Astrocyte (in vitro differentiated cells and primary cell): ENCODE measurements at regions not wholly inside any gene's neighbourhood (a gene's known extent, or its start where the extent isn't known, plus 50 kb on each side); places are given as distances from the start of the nearest gene placed in this dataset.

Source experiments
- DNase-seq: peaks from one replicate; pipeline ENCODE4 v3.0.0-alpha.2; 2010; ENCODE audit warnings: low read depth
- FAIRE-seq: peaks from 2 replicates; lab custom pipeline; 2011; peaks lifted over from hg19 to GRCh38; lab: Jason Lieb, UNC
- H2AFZ ChIP-seq: 2 replicates; pipeline ENCODE4 v1.6.0; 2012; ENCODE audit warnings: low read depth, low read length, inconsistent platforms
- H3K27ac ChIP-seq: 2 replicates; pipeline ENCODE4 v1.5.1; 2011; ENCODE audit warnings: low read depth, low read length, inconsistent platforms
- H3K27me3 ChIP-seq: 2 replicates; pipeline ENCODE4 v1.6.0; 2011; ENCODE audit warnings: low read length, inconsistent platforms; ENCODE audit not compliant: insufficient read depth
- H3K36me3 ChIP-seq: 2 replicates; pipeline ENCODE4 v1.5.1; 2011; ENCODE audit warnings: low read length, inconsistent platforms; ENCODE audit not compliant: insufficient read depth
- H3K4me1 ChIP-seq: 2 replicates; pipeline ENCODE4 v1.5.1; 2011; ENCODE audit warnings: low read length, inconsistent platforms; ENCODE audit not compliant: insufficient read depth
- H3K4me2 ChIP-seq: 2 replicates; pipeline ENCODE4 v1.6.0; 2012; ENCODE audit warnings: low read length, inconsistent platforms
- H3K4me3 ChIP-seq: 2 replicates; pipeline ENCODE4 v1.5.1; 2011; ENCODE audit warnings: low read depth, mild to moderate bottlenecking, low read length, inconsistent platforms; ENCODE audit not compliant: insufficient read depth
- H3K79me2 ChIP-seq: 2 replicates; pipeline ENCODE4 v1.6.0; 2012; ENCODE audit warnings: mild to moderate bottlenecking, low read length, inconsistent platforms; ENCODE audit not compliant: insufficient read depth
- H3K9ac ChIP-seq: 2 replicates; pipeline ENCODE4 v1.6.0; 2012; ENCODE audit warnings: mild to moderate bottlenecking, low read length, inconsistent platforms
- H3K9me3 ChIP-seq: 2 replicates; pipeline ENCODE4 v1.5.1; 2012; ENCODE audit warnings: low read depth, mild to moderate bottlenecking, low read length, inconsistent platforms; ENCODE audit not compliant: insufficient read depth
- H4K20me1 ChIP-seq: 2 replicates; pipeline ENCODE4 v1.6.0; 2012; ENCODE audit warnings: low read length, inconsistent platforms; ENCODE audit not compliant: insufficient read depth
- H3K27ac Mint-ChIP-seq: one replicate; pipeline ENCODE4 v1.8.0; 2021; ENCODE audit warnings: mild to moderate bottlenecking, mixed read lengths; ENCODE audit not compliant: unreplicated experiment
- H3K27me3 Mint-ChIP-seq: one replicate; pipeline ENCODE4 v1.8.0; 2021; ENCODE audit warnings: low read depth, mixed read lengths; ENCODE audit not compliant: unreplicated experiment
- H3K36me3 Mint-ChIP-seq: one replicate; pipeline ENCODE4 v1.8.0; 2021; ENCODE audit warnings: low read depth, mixed read lengths; ENCODE audit not compliant: unreplicated experiment
- H3K4me1 Mint-ChIP-seq: one replicate; pipeline ENCODE4 v1.8.0; 2021; ENCODE audit warnings: low read depth, mixed read lengths; ENCODE audit not compliant: unreplicated experiment
- H3K4me3 Mint-ChIP-seq: one replicate; pipeline ENCODE4 v1.8.0; 2021; ENCODE audit warnings: mild to moderate bottlenecking, moderate library complexity, mixed read lengths; ENCODE audit not compliant: unreplicated experiment
- H3K9me3 Mint-ChIP-seq: one replicate; pipeline ENCODE4 v1.8.0; 2021; ENCODE audit warnings: mild to moderate bottlenecking, mixed read lengths; ENCODE audit not compliant: unreplicated experiment
- EZH2 ChIP-seq: IDR thresholded peaks from 2 replicates; pipeline ENCODE4 v1.6.1; 2012; ENCODE audit warnings: mild to moderate bottlenecking, low read length, inconsistent platforms; ENCODE audit not compliant: insufficient read depth
- TF ChIP-seq, protein P1 (sequence below): IDR thresholded peaks from 2 replicates; pipeline ENCODE4 v1.5.1; 2011; ENCODE audit warnings: low read depth, mild to moderate bottlenecking, inconsistent platforms, low read length, moderate library complexity; ENCODE audit not compliant: insufficient read depth

DNA sequence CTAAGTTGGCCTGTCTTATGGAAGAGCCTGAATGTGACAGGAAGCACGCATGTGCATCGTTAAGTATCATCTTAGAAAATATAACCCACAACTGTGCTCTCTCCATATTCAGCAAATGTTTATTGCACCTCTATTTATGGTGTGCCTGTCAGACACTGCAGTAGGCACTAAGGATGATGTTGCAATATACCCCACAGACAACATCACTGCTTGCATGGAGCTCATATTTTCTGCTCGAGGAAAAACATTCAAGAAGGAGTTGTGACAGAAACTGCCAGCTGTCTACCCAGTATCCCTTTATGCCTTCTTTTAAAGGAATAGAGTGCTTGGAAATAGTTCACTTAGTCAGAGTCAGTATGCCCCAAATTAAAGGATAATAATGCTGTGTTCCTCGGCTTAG lies 132.3 kb upstream of the RBFOX1 start:
- H3K27ac Mint-ChIP-seq = no peak overlapping the region
- FAIRE-seq (no peak), DNase-seq (no peak)
- H3K4me3 ChIP-seq = no peak overlapping the region
- H2AFZ ChIP-seq = no peak overlapping the region
- no peaks in the 10 kb centered on the region for H3K4me1 ChIP-seq
- no peaks in the 10 kb centered on the region for H3K27me3 ChIP-seq
- no peaks in the 10 kb centered on the region for H3K79me2 ChIP-seq
- H3K9ac ChIP-seq = no peak overlapping the region
- H3K4me1 Mint-ChIP-seq = no peaks in the 10 kb centered on the region
- H3K27me3 Mint-ChIP-seq = peaks cover 10% of the 10 kb centered on the region
- H4K20me1 ChIP-seq = no peaks in the 10 kb centered on the region
- peaks cover 3% of the 10 kb centered on the region for H3K9me3 ChIP-seq
- H3K36me3 ChIP-seq = no peaks in the 10 kb centered on the region
- H3K36me3 Mint-ChIP-seq = no peaks in the 10 kb centered on the region
- TF ChIP-seq, protein P1, sequence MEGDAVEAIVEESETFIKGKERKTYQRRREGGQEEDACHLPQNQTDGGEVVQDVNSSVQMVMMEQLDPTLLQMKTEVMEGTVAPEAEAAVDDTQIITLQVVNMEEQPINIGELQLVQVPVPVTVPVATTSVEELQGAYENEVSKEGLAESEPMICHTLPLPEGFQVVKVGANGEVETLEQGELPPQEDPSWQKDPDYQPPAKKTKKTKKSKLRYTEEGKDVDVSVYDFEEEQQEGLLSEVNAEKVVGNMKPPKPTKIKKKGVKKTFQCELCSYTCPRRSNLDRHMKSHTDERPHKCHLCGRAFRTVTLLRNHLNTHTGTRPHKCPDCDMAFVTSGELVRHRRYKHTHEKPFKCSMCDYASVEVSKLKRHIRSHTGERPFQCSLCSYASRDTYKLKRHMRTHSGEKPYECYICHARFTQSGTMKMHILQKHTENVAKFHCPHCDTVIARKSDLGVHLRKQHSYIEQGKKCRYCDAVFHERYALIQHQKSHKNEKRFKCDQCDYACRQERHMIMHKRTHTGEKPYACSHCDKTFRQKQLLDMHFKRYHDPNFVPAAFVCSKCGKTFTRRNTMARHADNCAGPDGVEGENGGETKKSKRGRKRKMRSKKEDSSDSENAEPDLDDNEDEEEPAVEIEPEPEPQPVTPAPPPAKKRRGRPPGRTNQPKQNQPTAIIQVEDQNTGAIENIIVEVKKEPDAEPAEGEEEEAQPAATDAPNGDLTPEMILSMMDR = no peak
- no peak for TF ChIP-seq EZH2
- H3K4me2 ChIP-seq = no peak overlapping the region
- no peak overlapping the region for H3K4me3 Mint-ChIP-seq
- H3K9me3 Mint-ChIP-seq = peaks cover 6% of the 10 kb centered on the region
- H3K27ac ChIP-seq = no peak overlapping the region

DNA sequence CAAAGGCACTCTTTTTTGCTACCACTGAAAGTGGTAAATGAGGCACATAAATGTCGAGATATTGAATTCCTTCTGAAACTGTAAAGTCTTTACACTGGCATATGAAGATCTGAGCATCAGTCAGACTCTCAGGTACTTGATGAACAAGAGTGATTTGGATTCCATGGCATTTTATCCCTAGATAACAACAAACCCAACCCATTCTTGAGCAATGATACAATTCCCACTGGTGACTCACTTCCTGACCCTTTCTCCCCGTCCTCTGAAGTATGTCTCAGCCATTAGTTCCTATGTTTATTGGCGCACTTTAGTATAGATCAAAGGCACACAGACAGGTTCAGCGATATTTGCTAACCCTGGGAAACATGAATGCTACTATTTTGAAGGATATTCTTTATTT lies 147.0 kb upstream of the RBFOX1 start:
- Mint-ChIP-seq H3K9me3 (peaks cover 4% of the 10 kb centered on the region), H3K36me3 (no peaks in the 10 kb centered on the region), H3K4me1 (peaks cover 3% of the 10 kb centered on the region), H3K4me3 (no peak overlapping the region), H3K27me3 (peaks cover 2% of the 10 kb centered on the region), H3K27ac (no peak overlapping the region)
- no peak for FAIRE-seq
- H3K4me3 ChIP-seq = no peak overlapping the region
- no peaks in the 10 kb centered on the region for H4K20me1 ChIP-seq
- no peak overlapping the region for H2AFZ ChIP-seq
- H3K9ac ChIP-seq = no peak overlapping the region
- H3K27me3 ChIP-seq = no peaks in the 10 kb centered on the region
- no peaks in the 10 kb centered on the region for H3K79me2 ChIP-seq
- H3K27ac ChIP-seq = no peak overlapping the region
- DNase-seq = no peak
- no peaks in the 10 kb centered on the region for H3K36me3 ChIP-seq
- no peak for TF ChIP-seq EZH2
- TF ChIP-seq, protein P1 = no peak
- no peaks in the 10 kb centered on the region for H3K9me3 ChIP-seq
- no peaks in the 10 kb centered on the region for H3K4me1 ChIP-seq
- H3K4me2 ChIP-seq = no peak overlapping the region

DNA sequence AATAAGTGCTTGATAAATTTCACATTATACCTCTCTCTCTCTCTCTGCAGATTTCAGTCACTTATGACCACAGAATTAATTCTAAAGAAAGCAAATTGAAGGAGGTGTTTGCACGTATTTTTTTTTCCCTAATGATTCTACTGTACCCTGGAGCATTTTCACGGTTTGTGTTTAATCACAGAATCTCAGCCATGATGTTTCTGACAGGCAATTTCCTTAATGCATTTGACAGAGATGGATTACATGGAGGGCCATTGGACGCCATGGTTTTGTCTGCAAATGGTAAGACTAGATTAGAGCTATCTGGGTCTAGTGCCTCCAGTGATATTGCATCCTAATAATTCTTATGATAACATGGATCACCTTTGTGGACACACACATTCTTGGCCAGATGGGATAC lies 147.5 kb upstream of the RBFOX1 start:
- Histone ChIP-seq H3K27ac (no peak overlapping the region), H3K4me1 (no peaks in the 10 kb centered on the region), H3K79me2 (no peaks in the 10 kb centered on the region), H2AFZ (no peak overlapping the region), H3K4me3 (no peak overlapping the region), H3K9me3 (no peaks in the 10 kb centered on the region), H3K27me3 (no peaks in the 10 kb centered on the region), H3K4me2 (no peak overlapping the region), H3K9ac (no peak overlapping the region), H3K36me3 (no peaks in the 10 kb centered on the region), H4K20me1 (no peaks in the 10 kb centered on the region)
- peaks cover 4% of the 10 kb centered on the region for H3K9me3 Mint-ChIP-seq
- TF ChIP-seq, protein P1 = no peak
- no peak for TF ChIP-seq EZH2
- no peak overlapping the region for H3K27ac Mint-ChIP-seq
- H3K36me3 Mint-ChIP-seq = no peaks in the 10 kb centered on the region
- FAIRE-seq (no peak), DNase-seq (no peak)
- H3K4me3 Mint-ChIP-seq = no peak overlapping the region
- peaks cover 3% of the 10 kb centered on the region for H3K4me1 Mint-ChIP-seq
- peaks cover 2% of the 10 kb centered on the region for H3K27me3 Mint-ChIP-seq
